IPS-18a (cell line): ENCODE measurements at regions not wholly inside any gene's neighbourhood (a gene's known extent, or its start where the extent isn't known, plus 50 kb on each side); places are given as distances from the start of the nearest gene placed in this dataset.

Experiments used
- H3K27ac ChIP-seq: one replicate; pipeline ENCODE4 v1.5.1; 2013; ENCODE audit warnings: low read length
- H3K27me3 ChIP-seq: one replicate; pipeline ENCODE4 v1.6.1; 2013; ENCODE audit warnings: mild to moderate bottlenecking, low read length; ENCODE audit not compliant: control insufficient read depth, insufficient read depth
- H3K36me3 ChIP-seq: one replicate; pipeline ENCODE4 v1.6.1; 2013; ENCODE audit warnings: low read depth, low read length; ENCODE audit not compliant: control insufficient read depth
- H3K4me1 ChIP-seq: one replicate; pipeline ENCODE4 v1.6.1; 2013; ENCODE audit warnings: low read depth, low read length; ENCODE audit not compliant: control insufficient read depth
- H3K4me3 ChIP-seq: one replicate; pipeline ENCODE4 v1.5.1; 2013; ENCODE audit warnings: low read length
- H3K9ac ChIP-seq: one replicate; pipeline ENCODE4 v1.6.1; 2013; ENCODE audit warnings: mild to moderate bottlenecking, low read length, moderate library complexity
- H3K9me3 ChIP-seq: one replicate; pipeline ENCODE4 v1.6.1; 2013; ENCODE audit warnings: low read depth, low read length; ENCODE audit not compliant: control insufficient read depth

GRCh38 chr10:120710076-120710475 is 141.1 kb upstream of the WDR11 start:
- no peaks in the 10 kb centered on the region for H3K4me1 ChIP-seq
- no peaks in the 10 kb centered on the region for H3K27me3 ChIP-seq
- no peak overlapping the region for H3K27ac ChIP-seq
- no peaks in the 10 kb centered on the region for H3K9me3 ChIP-seq
- no peaks in the 10 kb centered on the region for H3K36me3 ChIP-seq
- no peak overlapping the region for H3K4me3 ChIP-seq
- H3K9ac ChIP-seq, result no peak overlapping the region

- Histone ChIP-seq H3K36me3 (no peaks in the 10 kb centered on the region), H3K4me3 (no peak overlapping the region), H3K27ac (no peak overlapping the region), H3K4me1 (peaks cover 5% of the 10 kb centered on the region), H3K9me3 (no peaks in the 10 kb centered on the region), H3K9ac (no peak overlapping the region), H3K27me3 (no peaks in the 10 kb centered on the region)
Observed at GRCh38 chr10:120711860-120712259, 139.3 kb upstream of the WDR11 start.

GRCh38 chr10:120713573-120714205 is 137.5 kb upstream of the WDR11 start:
- H3K4me1 ChIP-seq, result peaks cover 5% of the 10 kb centered on the region
- H3K27me3 ChIP-seq, result no peaks in the 10 kb centered on the region
- no peak overlapping the region for H3K9ac ChIP-seq
- no peak overlapping the region for H3K27ac ChIP-seq
- H3K9me3 ChIP-seq, result no peaks in the 10 kb centered on the region
- no peak overlapping the region for H3K4me3 ChIP-seq
- no peaks in the 10 kb centered on the region for H3K36me3 ChIP-seq

- Histone ChIP-seq H3K9ac (no peak overlapping the region), H3K4me1 (peaks cover 5% of the 10 kb centered on the region), H3K27me3 (no peaks in the 10 kb centered on the region), H3K27ac (no peak overlapping the region), H3K9me3 (no peaks in the 10 kb centered on the region), H3K4me3 (no peak overlapping the region), H3K36me3 (no peaks in the 10 kb centered on the region)
Observed at GRCh38 chr10:120715171-120715570, 136.0 kb upstream of the WDR11 start.

- H3K4me1 ChIP-seq, result peaks cover 5% of the 10 kb centered on the region
- H3K36me3 ChIP-seq, result no peaks in the 10 kb centered on the region
- no peak overlapping the region for H3K4me3 ChIP-seq
Observed at GRCh38 chr10:120719333-120719732, 131.8 kb upstream of the WDR11 start.

GRCh38 chr10:120727001-120727400 is 124.2 kb upstream of the WDR11 start:
- no peaks in the 10 kb centered on the region for H3K9me3 ChIP-seq
- no peaks in the 10 kb centered on the region for H3K36me3 ChIP-seq
- H3K27ac ChIP-seq, result no peak overlapping the region
- H3K4me3 ChIP-seq, result no peak overlapping the region
- H3K27me3 ChIP-seq, result no peaks in the 10 kb centered on the region
- H3K9ac ChIP-seq, result no peak overlapping the region
- H3K4me1 ChIP-seq, result no peaks in the 10 kb centered on the region

More at GRCh38 chr10:120719333-120719732, 131.8 kb upstream of the WDR11 start:
- H3K9me3 ChIP-seq, result no peaks in the 10 kb centered on the region
- H3K27ac ChIP-seq, result no peak overlapping the region
- H3K27me3 ChIP-seq, result no peaks in the 10 kb centered on the region
- H3K9ac ChIP-seq, result no peak overlapping the region

- Histone ChIP-seq H3K36me3 (no peaks in the 10 kb centered on the region), H3K27ac (no peak overlapping the region), H3K4me3 (no peak overlapping the region), H3K9me3 (no peaks in the 10 kb centered on the region), H3K27me3 (no peaks in the 10 kb centered on the region), H3K9ac (no peak overlapping the region), H3K4me1 (no peaks in the 10 kb centered on the region)
Observed at GRCh38 chr10:120729547-120729946, 121.6 kb upstream of the WDR11 start.

GRCh38 chr10:120732067-120732466 is 119.1 kb upstream of the WDR11 start:
- no peaks in the 10 kb centered on the region for H3K36me3 ChIP-seq
- no peaks in the 10 kb centered on the region for H3K9me3 ChIP-seq
- H3K9ac ChIP-seq, result no peak overlapping the region
- H3K27ac ChIP-seq, result no peak overlapping the region
- H3K4me3 ChIP-seq, result no peak overlapping the region
- H3K27me3 ChIP-seq, result no peaks in the 10 kb centered on the region
- no peaks in the 10 kb centered on the region for H3K4me1 ChIP-seq

- Histone ChIP-seq H3K27me3 (no peaks in the 10 kb centered on the region), H3K4me1 (no peaks in the 10 kb centered on the region), H3K27ac (no peak overlapping the region), H3K9me3 (no peaks in the 10 kb centered on the region), H3K4me3 (no peak overlapping the region), H3K9ac (no peak overlapping the region), H3K36me3 (no peaks in the 10 kb centered on the region)
Observed at GRCh38 chr10:120732643-120733313, 118.4 kb upstream of the WDR11 start.

GRCh38 chr10:120734483-120735078 is 116.6 kb upstream of the WDR11 start:
- Histone ChIP-seq H3K27ac (no peak overlapping the region), H3K9ac (no peak overlapping the region), H3K9me3 (no peaks in the 10 kb centered on the region), H3K27me3 (no peaks in the 10 kb centered on the region), H3K4me3 (no peak overlapping the region), H3K36me3 (no peaks in the 10 kb centered on the region), H3K4me1 (no peaks in the 10 kb centered on the region)

- no peaks in the 10 kb centered on the region for H3K9me3 ChIP-seq
- H3K36me3 ChIP-seq, result no peaks in the 10 kb centered on the region
- no peaks in the 10 kb centered on the region for H3K4me1 ChIP-seq
- no peaks in the 10 kb centered on the region for H3K27me3 ChIP-seq
- no peak overlapping the region for H3K4me3 ChIP-seq
- H3K9ac ChIP-seq, result no peak overlapping the region
- no peak overlapping the region for H3K27ac ChIP-seq
Observed at GRCh38 chr10:120735315-120735714, 115.8 kb upstream of the WDR11 start.
